Activated CD4-positive, alpha-beta T cell treated with anti-CD3 and anti-CD28 coated beads, Interleukin-2, amount 50 U/mL, for 1 hour (primary cell): ENCODE measurements at regions not wholly inside any gene's neighbourhood (a gene's known extent, or its start where the extent isn't known, plus 50 kb on each side); places are given as distances from the start of the nearest gene placed in this dataset.

ENCODE experiments used
- DNase-seq: peaks from one replicate; pipeline ENCODE4 v3.0.0-alpha.2; 2020

DNA sequence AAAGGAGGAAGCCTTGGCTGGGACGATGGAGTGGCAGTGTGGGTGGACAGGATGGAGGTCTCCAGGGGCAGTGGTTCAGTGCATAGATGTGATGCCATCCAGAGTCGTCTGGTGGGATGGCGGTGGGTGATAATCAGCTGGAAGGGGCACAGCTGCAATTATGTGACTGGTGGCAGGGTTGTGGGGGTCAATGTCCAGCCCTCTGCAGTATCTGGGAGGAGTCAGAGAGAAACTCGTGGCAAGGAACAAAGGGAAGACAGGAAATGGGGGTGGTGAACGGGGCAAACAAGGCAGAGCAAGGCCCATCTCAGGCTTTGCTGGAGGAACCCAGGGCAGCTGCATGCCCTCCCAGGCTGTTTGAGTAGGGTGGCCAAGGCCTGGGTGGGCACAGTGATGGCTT is 118.3 kb upstream of the USP24 start:
- DNase-seq, result no peak

DNA sequence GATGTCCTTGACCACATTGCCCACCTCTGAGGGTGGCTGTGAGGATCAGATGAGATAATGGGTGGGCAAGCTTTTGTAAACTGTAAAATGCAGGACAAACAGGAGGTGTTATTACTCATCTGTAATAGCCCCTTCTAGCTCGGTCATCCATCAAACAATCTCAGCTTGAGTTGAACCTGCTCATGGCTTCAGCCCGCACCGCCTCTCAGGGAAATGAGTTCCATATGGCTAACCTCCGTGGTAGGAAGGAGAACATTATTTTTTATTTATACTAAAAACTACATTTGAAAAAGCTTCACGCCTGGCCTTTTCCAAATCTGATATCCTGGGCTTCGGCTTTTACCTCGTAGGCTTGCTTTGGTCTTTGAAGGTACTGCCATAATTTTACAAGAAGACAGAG is 116.2 kb upstream of the USP24 start:
- DNase-seq, result no peak

DNA sequence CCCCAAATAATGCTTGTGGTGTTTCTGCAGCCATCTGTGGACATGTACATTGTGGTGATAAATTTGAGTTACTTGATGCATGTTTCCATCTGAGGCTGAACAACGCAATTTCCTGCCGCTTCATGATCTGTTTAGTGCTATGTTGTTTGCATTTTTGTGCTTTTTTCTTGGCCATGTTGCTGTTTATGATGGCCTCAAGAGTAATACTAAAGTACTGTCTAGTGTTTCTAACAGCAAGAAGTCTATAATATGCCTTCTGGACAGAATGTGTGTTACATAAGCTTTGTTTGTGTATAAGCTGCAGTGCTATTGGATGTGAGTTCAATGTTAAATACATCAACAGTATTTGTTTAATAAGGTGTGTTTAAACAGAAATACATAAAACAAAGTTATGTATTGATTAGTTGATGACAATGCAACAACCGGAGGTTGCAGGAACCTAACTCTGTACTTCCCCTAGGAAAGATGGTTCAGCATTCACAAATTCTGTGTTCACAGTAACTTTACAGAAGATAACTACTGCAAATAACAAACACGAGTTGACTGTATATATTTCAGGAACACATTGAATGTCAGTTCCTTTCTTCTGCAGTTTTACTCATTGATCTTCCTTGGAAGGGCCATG is 114.8 kb upstream of the USP24 start:
- DNase-seq, result no peak

DNA sequence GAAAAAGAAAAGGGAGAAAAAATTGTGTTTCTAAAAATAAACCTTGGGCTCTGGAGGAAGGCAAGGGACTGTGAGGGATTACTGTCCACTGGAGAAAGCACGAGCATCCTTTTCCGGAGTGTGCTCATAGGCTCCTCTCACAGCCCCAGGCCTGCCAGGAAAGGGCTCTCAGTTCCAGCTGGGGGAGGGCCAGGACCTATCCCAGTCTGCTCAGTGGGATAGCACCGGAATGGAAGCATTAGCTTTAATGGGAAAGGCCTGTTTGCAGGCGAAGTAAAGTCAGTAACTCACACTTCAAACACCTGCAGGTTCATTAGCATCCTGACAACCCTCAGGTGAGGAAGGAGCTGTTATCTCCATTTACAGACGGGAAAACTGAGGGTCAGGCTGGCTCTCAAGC is 113.9 kb upstream of the USP24 start:
- DNase-seq, result no peak

DNA sequence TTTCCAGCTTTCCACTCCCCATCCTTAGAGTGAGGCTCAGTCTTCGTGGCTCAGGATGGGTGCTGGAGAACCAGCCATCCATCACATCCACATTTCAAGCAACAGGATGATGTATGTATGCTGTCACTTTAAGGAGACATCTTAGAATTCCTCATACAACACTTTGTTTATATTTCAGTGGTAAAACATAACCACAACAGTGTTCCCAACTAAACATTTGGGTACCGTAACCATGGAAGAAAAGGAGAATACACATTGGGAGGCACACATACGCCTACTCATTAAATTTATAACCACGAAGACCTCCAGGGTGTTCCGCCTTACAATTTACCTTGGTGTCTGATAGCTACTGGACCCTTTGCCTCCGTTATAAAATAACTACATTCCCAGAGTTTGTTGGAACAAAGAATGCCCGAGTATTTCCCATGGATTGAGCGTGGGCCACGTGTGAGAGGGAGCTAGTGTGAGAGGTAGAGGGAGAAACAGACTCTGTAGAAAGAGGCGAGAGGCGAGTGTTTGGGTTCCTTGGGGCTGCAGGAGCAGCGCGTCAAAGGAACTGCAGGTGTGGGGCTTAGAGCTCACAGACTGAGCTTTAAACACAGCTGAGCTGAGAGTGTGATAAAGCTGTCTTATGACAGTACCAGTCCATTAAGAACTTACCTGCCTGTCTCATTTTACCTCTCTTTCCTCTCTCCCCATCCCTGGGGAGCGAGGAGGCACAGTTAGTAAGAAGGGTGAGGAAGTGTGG is 111.5 kb upstream of the USP24 start:
- DNase-seq, result no peak

DNA sequence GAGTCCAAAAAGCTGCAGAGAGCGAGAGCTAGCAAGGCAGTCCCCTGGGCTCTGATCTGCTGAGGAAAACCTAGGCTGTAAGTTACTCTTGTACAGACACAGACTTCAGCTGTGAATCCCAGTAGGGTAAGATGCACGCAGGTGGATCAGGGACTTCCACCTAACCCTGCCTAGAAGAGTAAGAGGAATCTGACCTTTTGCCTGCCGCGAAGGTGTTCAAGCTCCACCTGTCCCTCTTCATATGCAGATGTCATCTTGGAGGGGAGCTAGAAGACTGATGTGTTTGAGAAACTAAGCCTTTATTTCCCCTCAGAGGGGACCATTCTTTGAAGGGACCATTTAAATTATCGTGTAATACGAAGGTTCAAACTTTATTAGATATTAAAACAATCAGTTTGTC is 108.6 kb upstream of the USP24 start:
- DNase-seq, result no peak

DNA sequence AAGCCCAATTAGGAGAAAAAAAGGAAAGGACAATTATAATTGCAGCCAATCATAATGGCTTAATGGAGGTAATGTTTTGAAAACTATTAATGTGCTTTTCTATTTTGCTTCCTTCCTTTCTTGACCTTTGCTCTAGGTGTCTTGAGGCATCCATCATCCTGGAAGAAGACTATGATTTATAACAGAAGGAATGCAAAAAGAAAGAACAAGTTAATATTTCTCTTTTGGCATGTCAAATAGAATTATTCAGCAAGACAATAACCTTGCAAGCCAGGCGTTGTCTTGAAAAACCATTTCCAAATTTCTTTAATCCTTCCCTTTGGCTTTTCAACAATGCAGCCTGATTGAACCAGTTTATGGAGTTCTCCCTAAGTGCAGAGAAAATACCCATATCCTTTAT is 107.7 kb upstream of the USP24 start:
- no peak for DNase-seq

DNA sequence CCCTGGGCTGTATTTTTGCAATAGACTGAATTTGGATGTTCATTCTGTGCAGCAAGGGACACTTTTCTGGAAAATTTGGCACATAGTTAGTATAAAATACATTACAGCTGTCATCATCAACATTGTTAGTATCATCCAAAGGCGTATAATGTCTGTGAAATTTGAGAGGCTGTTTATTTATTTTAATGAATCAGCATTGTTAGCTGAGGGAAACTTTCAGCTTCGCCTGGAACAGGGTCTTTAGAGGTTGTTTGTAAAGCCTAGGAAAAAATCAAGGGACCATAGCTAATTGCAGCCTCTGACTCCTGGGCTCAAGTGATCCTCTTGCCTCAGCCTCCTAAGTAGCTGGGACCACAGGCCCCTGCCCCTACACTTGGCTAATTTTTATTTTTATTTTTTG is 106.8 kb upstream of the USP24 start:
- no peak for DNase-seq

DNA sequence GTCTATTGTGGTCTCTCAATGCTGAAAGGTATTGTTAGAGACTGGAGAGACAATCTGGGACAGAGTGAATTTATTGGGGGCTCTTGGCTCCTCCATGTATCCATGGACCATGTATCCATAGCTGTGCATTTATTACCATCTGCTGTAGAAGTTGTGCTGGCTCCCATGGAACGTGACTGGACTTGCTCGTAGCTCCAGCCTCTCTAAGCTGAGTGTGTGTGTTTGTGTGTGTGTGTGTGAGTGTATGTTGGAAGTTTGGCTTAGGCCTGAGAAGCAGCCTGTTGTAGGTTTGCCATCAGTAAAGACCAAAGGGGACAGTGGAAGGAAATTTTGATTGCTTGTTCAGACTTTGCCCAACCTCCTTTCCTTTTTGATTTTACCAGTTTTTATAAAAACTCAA is 105.7 kb upstream of the USP24 start:
- no peak for DNase-seq

DNA sequence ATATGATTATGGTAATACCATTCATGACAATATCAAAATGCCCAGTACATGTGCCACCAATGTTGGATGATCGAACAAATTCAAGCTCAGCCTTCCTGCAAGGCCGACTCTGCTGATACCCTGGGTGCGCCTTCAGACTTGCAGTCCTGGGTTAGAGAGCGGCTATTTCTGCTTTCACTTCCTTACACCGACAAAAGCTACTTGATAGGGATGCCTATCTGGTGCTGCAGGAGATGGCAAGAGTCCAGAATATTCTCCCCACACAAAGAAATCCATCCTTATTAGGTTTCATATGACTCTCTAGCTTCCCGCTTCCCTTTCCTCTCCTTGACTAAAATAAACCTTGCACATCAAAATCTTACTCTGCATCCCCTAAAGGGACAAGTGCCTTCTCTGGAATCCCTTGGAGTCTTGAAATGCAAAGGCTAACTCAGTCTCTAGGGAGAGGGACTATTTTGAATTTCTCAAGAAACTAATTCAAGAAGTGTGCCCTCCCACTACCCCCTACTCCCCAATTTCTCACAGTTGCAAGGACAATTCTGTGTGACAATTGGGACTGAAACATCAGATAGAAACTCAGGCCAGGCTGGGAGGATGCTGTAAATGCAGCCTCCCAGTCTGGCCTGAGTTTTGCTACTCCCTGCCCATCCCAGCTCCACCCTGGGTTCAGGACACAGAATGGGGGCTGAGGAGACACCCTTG is 103.1 kb upstream of the USP24 start:
- DNase-seq, result no peak

DNA sequence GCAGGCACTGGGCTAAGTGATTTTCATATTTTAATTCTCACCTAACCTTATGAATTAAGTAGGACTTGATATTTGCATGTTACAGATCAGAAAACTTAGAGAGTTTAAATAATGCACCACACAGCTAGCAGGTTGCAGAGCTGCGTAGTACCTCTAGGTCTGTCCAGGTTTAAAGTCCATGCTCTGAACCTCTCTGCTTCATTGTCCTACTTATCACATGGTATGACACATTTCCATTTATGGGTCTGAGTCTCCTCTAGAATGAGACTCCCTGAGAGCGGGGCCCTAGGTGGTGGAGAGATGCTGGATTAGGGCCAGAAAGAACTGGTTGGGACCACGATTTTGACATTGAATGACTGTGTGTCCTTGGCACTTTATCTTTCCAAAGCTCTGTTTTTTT is 102.5 kb upstream of the USP24 start:
- no peak for DNase-seq

DNA sequence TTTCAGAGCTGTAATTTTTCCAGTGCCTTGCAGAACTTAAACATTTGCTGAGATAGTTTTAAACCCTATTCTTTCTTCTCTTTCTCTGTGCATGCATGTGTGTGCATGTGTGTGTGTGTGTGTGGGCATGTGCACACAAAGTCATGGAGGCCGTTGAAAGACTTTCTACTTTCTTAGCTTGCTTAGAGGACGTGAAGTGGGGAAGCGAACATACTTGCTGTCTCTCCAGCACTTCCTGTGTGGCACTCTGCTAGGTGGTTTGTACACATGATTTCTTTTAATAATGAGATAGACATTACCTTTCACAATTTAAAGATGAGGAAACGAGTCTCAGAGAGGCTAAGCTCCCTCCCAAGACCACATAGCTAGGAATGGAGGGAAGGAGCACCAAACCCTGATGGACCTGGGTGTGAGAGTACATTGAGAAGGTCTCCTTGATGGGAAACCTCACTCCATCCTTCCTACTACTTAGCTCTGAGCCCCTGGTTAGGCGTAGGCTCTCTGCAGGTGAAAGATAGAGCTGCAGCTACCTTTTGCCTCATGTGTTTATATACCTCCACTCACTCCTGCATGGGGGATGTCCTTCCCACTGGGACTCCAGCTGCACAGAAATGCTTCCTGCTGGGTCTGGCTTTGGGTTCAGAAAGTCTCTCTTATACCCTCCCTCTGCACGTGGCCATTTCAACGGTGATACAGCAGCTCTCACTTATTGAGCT is 101.9 kb upstream of the USP24 start:
- DNase-seq, result no peak

DNA sequence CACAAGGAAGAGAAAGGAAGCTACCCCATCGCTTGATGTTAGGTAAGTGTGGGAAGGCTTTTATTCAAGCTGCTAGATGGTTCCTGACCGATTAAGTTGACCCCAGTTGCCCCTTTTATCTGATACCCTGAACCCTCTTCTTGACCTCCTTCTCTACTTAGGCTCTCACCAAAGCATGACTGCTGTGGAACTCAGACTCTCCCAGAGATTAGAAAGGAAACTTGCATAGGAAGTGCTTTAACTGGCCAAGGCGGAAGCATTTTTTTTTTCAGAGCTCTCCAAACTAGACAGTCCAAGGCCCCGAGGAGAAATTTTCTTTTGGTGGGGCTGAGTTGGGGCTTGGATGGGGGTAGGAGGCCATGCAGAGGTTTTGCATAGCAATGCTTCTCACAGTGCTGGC is 101.3 kb upstream of the USP24 start:
- DNase-seq, result no peak

DNA sequence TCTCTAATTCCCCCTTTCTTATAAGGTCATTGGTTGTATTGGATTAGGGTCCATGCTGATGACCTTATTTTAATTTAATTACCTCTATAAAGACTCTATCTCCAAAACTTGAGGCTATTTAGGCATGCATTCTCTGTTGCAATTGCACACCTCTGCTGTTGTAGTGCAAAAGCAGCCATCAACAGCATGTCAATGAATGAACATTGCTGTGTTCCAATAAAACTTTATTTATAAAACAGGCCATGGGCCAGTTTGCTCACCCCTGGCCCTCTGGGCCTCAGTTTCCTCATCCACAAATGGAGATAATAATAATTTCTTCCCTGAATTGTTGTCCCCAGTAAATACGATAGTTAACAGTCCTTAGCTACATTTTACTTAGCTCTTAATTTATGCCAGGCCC is 100.4 kb upstream of the USP24 start:
- DNase-seq, result no peak

DNA sequence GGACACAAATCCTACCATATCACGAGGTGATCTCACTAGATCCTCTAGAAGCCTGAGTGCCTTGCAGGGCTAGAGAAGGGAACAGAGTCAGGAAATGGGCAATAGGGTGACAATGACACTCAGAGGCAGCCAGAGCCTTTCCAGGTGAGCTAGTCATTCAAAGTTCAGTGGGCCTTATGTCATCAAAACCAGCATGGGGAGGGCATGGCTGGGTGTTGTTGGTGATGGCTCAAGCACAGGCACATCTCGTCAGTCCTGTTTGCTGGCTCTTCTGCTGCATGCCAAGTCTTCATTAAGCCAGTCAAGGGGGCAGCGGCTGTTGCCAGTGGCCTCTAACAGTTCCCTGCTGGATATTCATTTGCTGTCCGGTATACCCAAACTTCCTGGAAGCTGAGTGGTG is 99.6 kb upstream of the USP24 start:
- DNase-seq, result no peak

DNA sequence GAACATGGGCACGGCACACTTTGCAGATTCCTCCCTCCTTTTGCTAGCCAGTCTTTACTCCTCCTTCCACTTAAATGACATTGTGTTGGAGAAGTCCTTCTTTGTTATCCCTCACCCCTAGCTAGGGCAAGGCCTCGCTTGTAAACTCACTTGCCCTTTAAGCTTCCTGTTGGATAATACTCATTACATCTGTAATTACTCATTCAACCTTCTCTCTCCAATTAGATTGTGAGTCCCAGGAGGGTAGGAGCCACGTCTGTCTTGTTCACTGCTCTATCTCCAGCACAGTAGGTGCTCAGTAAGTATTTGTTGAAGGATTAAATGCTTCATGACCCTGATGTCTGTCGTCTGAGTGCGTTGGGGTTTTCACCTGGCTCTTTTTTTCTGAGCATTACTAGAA is 98.7 kb upstream of the USP24 start:
- no peak for DNase-seq

DNA sequence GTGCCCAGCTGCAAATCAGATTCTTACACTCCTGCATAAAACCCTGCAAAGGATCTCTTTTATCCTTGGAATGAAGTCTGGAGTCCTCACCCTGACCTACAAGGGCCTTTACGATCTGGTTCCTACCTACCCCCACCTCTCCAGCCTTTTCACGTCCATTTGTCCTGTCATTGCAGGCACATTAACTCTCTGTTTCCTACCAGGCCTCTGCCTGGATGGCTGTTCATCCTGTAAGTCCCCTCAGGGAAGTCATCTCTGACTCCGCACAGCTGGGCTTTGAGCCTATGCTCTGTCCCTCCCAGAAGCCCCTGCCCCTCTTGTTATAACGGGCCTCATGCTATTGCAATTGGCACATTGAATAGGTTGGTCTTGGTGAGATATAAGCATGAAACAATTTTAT is 96.8 kb upstream of the USP24 start:
- DNase-seq, result no peak

DNA sequence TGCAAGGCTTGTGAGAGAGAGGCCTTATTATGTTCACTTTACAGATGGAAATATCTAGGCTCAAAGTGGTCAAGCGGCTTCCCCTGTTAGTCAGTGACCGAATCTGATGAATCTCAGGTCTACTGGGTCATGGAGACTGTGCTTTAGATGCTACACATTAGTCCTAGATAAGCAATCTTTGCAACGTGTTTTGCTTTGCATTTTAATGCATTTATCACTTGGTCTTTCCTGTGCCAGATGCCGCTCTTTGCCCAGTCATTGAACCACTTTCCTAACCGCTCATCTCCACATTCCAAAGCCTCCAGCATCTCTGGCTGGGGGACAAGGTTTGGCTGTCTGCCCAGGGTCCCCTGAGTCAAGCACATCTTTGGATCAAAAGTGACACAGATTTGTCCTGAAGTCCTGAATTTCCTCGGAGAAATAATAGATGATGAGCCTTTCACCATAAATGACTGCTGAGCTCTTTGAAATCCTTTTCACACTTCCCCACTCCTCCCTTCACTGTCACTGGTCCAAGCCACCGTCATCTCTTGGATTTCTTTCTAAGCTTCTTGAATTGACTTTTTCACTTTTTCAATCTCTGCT is 96.0 kb upstream of the USP24 start:
- no peak for DNase-seq

DNA sequence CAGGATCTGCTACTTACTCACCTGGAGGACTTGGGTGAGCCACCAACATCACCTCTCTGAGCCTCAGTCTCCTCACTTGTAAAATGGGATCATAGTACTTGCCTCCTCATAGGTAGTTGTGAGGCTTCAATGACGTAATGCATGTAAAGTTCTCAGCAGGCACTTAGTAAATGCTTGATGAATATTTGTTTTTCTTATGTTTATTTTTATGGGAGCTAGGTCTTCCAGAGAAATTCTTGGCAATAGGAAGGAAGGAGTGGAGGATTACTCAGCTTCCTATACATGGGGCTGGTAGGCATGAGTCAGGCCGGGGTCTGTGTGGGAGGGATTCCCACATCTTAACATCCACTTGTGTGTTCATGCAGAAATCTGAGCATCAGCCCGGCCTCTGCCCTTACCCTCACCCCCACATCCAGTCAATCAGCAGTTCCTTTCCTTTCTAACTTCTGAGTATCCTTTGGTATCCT is 95.4 kb upstream of the USP24 start:
- no peak for DNase-seq

DNA sequence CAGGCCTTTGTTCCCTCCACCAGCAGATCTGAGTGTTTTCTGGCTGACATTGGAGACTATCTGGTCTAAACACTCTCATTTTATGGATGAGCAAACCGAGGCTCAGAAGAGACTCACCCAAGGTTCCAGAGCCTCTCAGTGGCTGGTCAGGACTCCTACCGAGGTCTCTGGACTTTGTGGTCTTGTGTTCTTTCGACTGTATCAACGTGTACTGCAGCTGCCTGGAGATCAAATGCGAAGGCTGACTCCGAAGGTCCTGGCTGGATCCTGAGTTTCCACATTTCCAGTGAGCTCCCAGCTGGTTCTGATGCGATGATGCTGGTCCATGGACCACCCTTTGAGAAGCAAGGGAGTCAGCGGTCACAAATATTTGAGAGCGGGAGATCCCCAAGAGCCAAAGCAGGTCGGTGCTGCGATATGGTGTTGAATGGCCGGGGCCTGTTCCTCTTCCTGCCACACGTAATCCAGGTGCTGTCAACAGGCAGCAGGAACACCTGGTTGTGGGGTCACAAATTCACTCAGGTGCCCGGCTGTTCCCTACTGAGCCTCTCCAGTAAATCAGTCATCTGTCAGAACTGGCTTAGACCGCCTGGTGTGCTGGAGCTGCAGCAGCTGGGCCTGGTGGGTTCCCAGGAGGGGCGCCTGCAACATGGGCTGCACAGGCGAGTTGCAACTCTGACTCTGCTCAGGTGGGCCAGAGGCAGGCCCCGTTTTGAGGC is 94.8 kb upstream of the USP24 start:
- DNase-seq, result no peak

DNA sequence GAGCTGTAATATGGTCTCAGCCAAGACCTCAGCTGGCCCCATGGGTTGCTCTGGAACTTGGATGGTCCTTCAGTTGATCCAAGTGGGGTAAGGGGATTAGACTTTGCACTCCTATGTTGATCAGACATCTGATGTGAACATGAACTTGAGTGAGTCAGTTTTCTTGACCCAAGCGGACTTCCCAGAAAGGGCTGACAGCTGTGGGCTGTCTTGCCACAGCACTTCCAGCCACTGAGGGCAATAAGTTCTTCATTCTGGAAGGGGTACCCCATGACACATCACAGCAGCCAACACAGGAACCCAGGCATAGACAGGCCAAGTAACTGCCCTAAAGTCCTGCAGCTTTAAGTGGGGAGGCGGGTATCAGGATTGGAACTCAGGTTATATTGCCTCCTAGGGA is 93.9 kb upstream of the USP24 start:
- no peak for DNase-seq

DNA sequence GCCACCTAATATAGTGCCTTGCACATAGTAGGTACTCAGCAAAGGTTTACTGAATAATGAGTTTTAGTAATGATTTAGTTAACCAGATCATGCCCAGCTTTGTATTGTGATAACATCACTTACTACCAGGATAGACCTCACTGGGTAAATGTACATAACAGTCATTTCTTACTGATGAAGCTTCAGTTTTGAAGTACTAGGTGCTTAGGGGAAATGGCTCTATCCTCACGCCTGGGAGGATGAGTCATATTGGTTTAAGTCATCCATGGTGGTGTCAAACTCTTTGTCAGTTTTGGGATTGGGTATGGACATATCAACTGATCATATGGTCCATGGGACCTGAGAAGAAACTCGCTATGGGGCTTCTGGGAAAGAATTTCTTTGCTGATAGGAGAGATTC is 90.6 kb upstream of the USP24 start:
- DNase-seq, result no peak
